Skeletal muscle satellite cell (primary cell): ENCODE measurements at regions not wholly inside any gene's neighbourhood (a gene's known extent, or its start where the extent isn't known, plus 50 kb on each side); places are given as distances from the start of the nearest gene placed in this dataset.

ENCODE experiments used
- H3K27me3 ChIP-seq: 2 replicates; pipeline ENCODE4 v1.7.0; 2013; ENCODE audit warnings: low read length; ENCODE audit not compliant: control insufficient read depth, insufficient read depth
- H3K36me3 ChIP-seq: 2 replicates; pipeline ENCODE4 v1.7.0; 2013; ENCODE audit warnings: mild to moderate bottlenecking, control low read depth, low read length; ENCODE audit not compliant: insufficient read depth
- H3K4me1 ChIP-seq: 2 replicates; pipeline ENCODE4 v1.7.0; 2013; ENCODE audit warnings: low read length; ENCODE audit not compliant: control insufficient read depth, insufficient read depth
- H3K4me2 ChIP-seq: 2 replicates; pipeline ENCODE4 v1.7.0; 2013; ENCODE audit warnings: mild to moderate bottlenecking, low read length
- H3K4me3 ChIP-seq: 2 replicates; pipeline ENCODE4 v1.7.0; 2013; ENCODE audit warnings: low read length
- H3K9ac ChIP-seq: 2 replicates; pipeline ENCODE4 v1.7.0; 2013; ENCODE audit warnings: mild to moderate bottlenecking, low read depth, low read length, moderate library complexity
- H3K9me3 ChIP-seq: replicated peaks from 2 replicates; pipeline ENCODE4 v1.7.0; 2013; ENCODE audit warnings: mild to moderate bottlenecking, control low read depth, low read length

DNA sequence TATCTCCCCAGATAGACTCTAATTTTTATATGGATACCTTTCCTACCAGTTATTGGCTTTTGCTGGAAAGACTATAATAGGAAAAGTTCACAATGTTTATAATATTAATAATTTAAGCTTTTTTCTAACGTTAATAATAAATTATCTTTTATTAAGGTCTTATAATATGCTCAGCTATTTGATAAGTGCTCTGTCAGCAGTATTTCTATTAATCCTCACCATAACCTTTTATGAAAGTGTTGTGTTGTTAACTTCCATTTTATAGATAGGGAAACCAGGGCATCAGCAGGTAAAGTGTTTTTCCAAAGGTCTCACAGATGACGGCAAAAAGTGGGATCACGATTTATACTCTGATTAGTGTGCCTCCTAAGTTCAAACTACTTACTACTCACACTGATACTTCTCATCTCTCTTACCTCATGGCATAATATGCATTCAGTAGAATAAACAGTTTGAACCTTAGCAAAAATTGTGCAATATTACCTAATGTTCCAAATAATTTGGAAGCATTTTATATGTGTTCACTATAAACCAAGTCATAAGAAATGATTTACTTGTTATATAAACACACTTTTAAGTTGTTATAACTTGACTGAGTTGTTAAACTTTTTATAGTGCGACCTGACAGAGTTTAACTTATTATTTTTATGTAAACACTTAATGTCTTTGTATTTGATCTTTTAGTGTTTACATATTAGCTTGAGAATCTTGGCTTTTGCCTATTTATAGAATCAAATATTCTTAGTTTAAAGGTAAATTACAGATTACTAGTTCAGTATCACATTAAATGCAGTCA is 274.9 kb upstream of the DCBLD2 start:
- peaks cover 6% of the 10 kb centered on the region for H3K4me1 ChIP-seq
- no peak overlapping the region for H3K4me2 ChIP-seq
- H3K4me3 ChIP-seq = no peak overlapping the region
- no peaks in the 10 kb centered on the region for H3K36me3 ChIP-seq
- no peaks in the 10 kb centered on the region for H3K9me3 ChIP-seq
- H3K9ac ChIP-seq = no peak overlapping the region
- H3K27me3 ChIP-seq = no peaks in the 10 kb centered on the region

DNA sequence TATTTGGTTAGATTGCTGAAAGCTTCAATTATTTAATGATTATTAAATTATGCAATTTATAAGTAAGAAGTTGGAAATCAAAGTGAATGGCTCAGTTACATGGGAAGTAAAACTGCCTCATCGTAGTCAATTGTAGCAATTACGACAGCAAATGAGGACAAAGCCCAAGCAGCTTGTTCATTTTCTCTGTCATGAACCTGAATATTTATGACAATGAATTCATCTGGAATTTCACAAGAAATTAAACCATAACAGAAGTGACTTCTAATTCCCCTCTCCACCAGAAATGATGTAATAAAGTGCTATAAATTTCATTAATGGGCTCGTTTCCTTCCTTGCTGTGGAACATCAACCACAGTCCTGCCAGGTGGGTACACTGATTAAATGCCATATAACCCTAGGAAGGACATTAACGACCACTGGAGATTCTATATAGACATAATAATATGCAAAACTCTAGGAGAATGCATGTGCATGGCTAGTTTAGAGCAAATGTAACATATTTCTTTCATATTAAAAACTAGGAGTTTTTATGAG is 273.8 kb upstream of the DCBLD2 start:
- no peaks in the 10 kb centered on the region for H3K27me3 ChIP-seq
- no peaks in the 10 kb centered on the region for H3K9me3 ChIP-seq
- no peak overlapping the region for H3K4me3 ChIP-seq
- H3K36me3 ChIP-seq = no peaks in the 10 kb centered on the region
- no peak overlapping the region for H3K9ac ChIP-seq
- H3K4me2 ChIP-seq = no peak overlapping the region
- H3K4me1 ChIP-seq = peaks cover 6% of the 10 kb centered on the region

GRCh38 chr3:99172736-99173657 is 271.5 kb upstream of the DCBLD2 start:
- H3K27me3 ChIP-seq = no peaks in the 10 kb centered on the region

GRCh38 chr3:99171800-99172199 is 270.3 kb upstream of the DCBLD2 start:
- Histone ChIP-seq H3K9me3 (no peaks in the 10 kb centered on the region), H3K4me2 (no peak overlapping the region), H3K4me3 (no peak overlapping the region), H3K27me3 (no peaks in the 10 kb centered on the region), H3K4me1 (peaks cover 10% of the 10 kb centered on the region), H3K9ac (no peak overlapping the region), H3K36me3 (no peaks in the 10 kb centered on the region)

More at GRCh38 chr3:99172736-99173657, 271.5 kb upstream of the DCBLD2 start:
- Histone ChIP-seq H3K4me3 (no peak overlapping the region), H3K4me2 (no peak overlapping the region), H3K9ac (no peak overlapping the region), H3K9me3 (no peaks in the 10 kb centered on the region), H3K36me3 (no peaks in the 10 kb centered on the region), H3K4me1 (peaks cover 6% of the 10 kb centered on the region)

- Histone ChIP-seq H3K27me3 (no peaks in the 10 kb centered on the region), H3K36me3 (no peaks in the 10 kb centered on the region), H3K9ac (no peak overlapping the region), H3K4me1 (peaks cover 8% of the 10 kb centered on the region), H3K9me3 (no peaks in the 10 kb centered on the region), H3K4me2 (no peak overlapping the region), H3K4me3 (no peak overlapping the region)
Observed at GRCh38 chr3:99170867-99171517, 269.5 kb upstream of the DCBLD2 start.

GRCh38 chr3:99167071-99167470 is 265.6 kb upstream of the DCBLD2 start:
- H3K36me3 ChIP-seq = no peaks in the 10 kb centered on the region
- H3K4me3 ChIP-seq = no peak overlapping the region
- H3K9me3 ChIP-seq = no peaks in the 10 kb centered on the region
- no peak overlapping the region for H3K9ac ChIP-seq
- peaks cover 8% of the 10 kb centered on the region for H3K4me1 ChIP-seq
- no peaks in the 10 kb centered on the region for H3K27me3 ChIP-seq
- no peak overlapping the region for H3K4me2 ChIP-seq

- Histone ChIP-seq H3K4me2 (no peak overlapping the region), H3K4me1 (peaks cover 8% of the 10 kb centered on the region), H3K4me3 (no peak overlapping the region), H3K36me3 (no peaks in the 10 kb centered on the region), H3K9ac (no peak overlapping the region), H3K27me3 (no peaks in the 10 kb centered on the region), H3K9me3 (peaks cover 14% of the 10 kb centered on the region)
Observed at GRCh38 chr3:99163314-99163713, 261.8 kb upstream of the DCBLD2 start.

DNA sequence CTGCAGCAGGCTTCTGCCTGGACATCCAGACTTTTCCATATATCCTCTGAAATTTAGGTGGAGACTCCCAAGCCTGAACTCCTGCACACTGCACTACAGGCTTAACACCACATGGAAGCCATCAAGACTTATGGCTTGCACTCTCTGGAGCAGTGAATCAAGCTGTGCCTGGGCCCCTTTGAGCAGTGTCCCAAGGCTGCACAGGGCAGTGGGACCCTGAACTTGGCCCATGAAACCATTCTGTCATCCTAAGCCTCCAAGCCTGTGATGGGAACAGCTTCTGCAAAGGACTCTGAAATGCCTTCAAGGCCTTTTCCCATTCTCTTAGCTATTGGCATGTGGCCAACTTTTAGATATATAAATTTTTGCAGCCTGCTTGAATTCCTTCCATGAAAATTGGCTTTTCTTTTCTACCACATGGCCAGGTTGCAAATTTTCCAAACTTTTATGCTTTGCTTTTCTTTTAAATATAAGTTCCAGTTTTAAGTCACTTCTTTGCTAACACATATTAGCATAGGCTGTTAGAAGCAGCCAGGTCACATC is 257.8 kb upstream of the DCBLD2 start:
- Histone ChIP-seq H3K4me2 (no peak overlapping the region), H3K4me3 (no peak overlapping the region), H3K36me3 (no peaks in the 10 kb centered on the region), H3K4me1 (no peaks in the 10 kb centered on the region), H3K9ac (no peak overlapping the region), H3K9me3 (peaks cover 14% of the 10 kb centered on the region), H3K27me3 (no peaks in the 10 kb centered on the region)

DNA sequence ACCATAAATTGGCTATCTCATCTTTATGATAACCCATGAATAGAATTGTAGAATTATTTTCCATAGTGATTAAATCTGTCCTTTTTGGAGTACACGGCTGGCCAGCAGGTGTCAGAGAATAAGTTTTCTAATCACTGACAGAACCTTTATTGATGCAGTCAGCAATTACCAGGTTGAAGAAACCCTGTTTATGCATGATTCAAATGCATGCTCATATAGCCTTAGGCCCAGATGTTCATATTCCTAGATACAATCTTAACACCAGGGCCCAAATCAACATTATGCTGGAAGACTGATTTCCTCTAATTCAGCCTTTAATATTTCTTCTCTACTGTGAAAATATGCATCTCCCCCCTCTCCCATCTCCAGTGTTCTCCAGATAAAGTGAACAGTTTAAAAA is 243.5 kb upstream of the DCBLD2 start:
- Histone ChIP-seq H3K4me1 (no peaks in the 10 kb centered on the region), H3K9ac (no peak overlapping the region), H3K9me3 (no peaks in the 10 kb centered on the region), H3K36me3 (no peaks in the 10 kb centered on the region), H3K27me3 (no peaks in the 10 kb centered on the region), H3K4me3 (no peak overlapping the region), H3K4me2 (no peak overlapping the region)

- H3K4me2 ChIP-seq = no peak overlapping the region
- no peak overlapping the region for H3K9ac ChIP-seq
- no peak overlapping the region for H3K4me3 ChIP-seq
- H3K27me3 ChIP-seq = no peaks in the 10 kb centered on the region
- no peaks in the 10 kb centered on the region for H3K36me3 ChIP-seq
- no peaks in the 10 kb centered on the region for H3K9me3 ChIP-seq
- H3K4me1 ChIP-seq = no peaks in the 10 kb centered on the region
Observed at GRCh38 chr3:99143493-99143892, 242.0 kb upstream of the DCBLD2 start.

GRCh38 chr3:99134986-99135385 is 233.5 kb upstream of the DCBLD2 start:
- Histone ChIP-seq H3K36me3 (no peaks in the 10 kb centered on the region), H3K4me1 (peaks cover 9% of the 10 kb centered on the region), H3K4me3 (no peak overlapping the region), H3K9ac (no peak overlapping the region), H3K9me3 (no peaks in the 10 kb centered on the region), H3K4me2 (no peak overlapping the region), H3K27me3 (no peaks in the 10 kb centered on the region)
